ENCODE measurements at regions not wholly inside any gene's neighbourhood (a gene's known extent, or its start where the extent isn't known, plus 50 kb on each side); places are given as distances from the start of the nearest gene placed in this dataset.

GRCh38 chr3:31095255-31095654 lies 200.8 kb upstream of the GADL1 start (continued):
- no peak for TF ChIP-seq FOXM1 (CRISPR knock-in tag; IDR thresholded peaks at IDR 0.05)
- no peak for TF ChIP-seq TARDBP (CRISPR knock-in tag; IDR thresholded peaks at IDR 0.05)

DNA sequence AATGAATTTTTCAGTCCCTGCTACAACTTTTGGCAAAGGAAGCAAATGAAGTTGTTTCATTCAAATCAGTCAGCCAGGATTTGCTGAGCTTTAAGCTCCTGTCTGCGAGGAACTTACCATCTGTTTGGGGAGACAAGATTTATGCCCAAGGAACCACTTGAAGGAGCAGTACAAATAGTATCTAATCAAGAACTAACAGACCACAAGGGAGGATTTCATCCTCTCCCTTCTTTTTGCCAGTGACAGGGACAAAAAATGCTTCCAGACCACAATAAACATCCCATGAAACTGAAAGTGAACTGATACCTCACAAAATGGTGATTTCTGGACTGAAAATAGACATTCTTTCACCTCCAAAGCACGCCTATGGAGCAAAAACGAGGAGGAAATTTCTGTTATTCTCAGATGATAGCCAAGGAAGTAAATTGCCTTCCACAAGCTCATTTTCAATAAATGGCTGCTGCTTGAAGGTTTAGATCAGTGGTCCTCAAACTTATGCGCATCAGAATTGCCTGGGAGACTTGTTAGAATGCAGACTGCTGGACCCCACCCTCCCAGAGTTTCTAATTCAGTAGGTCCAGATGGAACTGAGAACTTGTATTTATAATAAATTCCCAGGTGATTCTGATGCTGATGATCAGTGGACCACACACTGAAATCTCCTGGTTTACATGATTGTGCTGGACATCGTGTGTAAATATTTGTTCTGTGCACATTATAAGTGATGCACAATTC lies 202.4 kb upstream of the GADL1 start:
- CTCF ChIA-PET (ENCODE audit: low intra/inter-chr PET ratio, low total read pairs) = no interaction called here
- Histone ChIP-seq H3K27me3 (ENCODE audit: control insufficient read depth in 1 of 2, insufficient read depth in 2 of 2, low read length in 2 of 2) (no peaks in the 10 kb centered on the region), H3K4me2 (ENCODE audit: low read depth, low read length) (no peak overlapping the region), H3K4me3 (replicated peaks in 1 of 3; ENCODE audit: insufficient read depth in 1 of 3, low read depth in 2 of 3, low read length in 3 of 3) (no peak overlapping the region), H2AFZ (ENCODE audit: low read length) (no peak overlapping the region), H3K9ac (ENCODE audit: insufficient read depth, low read depth, low read length) (no peak overlapping the region), H4K20me1 (ENCODE audit: insufficient read depth, low read length) (no peaks in the 10 kb centered on the region), H3K79me2 (ENCODE audit: insufficient read depth, low read length) (no peaks in the 10 kb centered on the region), H3K4me1 (ENCODE audit: insufficient read depth, low read length) (peaks cover 7% of the 10 kb centered on the region), H3K9me3 (ENCODE audit: low read length) (no peaks in the 10 kb centered on the region), H3K36me3 (replicated peaks in 1 of 2; ENCODE audit: control insufficient read depth in 1 of 2, insufficient read depth in 2 of 2, low read length in 2 of 2) (no peaks in the 10 kb centered on the region), H3K27ac (ENCODE audit: extremely low read length, insufficient read depth, low read length) (no peak overlapping the region)
- ATAC-seq (no peak), DNase-seq (ENCODE audit: low spot score) (no peak), FAIRE-seq (no peak)
- no TSS peak for BruUV-seq (replicated peaks)
- 29% methylated on average over 5 of the region's 5 CpGs for WGBS (ENCODE audit: low lambda C conversion rate)
- intact Hi-C loops (cut with micrococcal nuclease; ENCODE audit: unreplicated experiment) = no loop called here
- POLR2A ChIA-PET = no interaction called here
- in situ Hi-C loops (cut with HindIII; ENCODE audit: extremely low pct_ligation_motif_present, low pct_unique_long_range_greater_than_20kb) = no loop called here
- TF ChIP-seq ZNF296 (CRISPR knock-in tag; conservative IDR thresholded peaks at IDR 0.05) = no peak
- TF ChIP-seq, protein P1, sequence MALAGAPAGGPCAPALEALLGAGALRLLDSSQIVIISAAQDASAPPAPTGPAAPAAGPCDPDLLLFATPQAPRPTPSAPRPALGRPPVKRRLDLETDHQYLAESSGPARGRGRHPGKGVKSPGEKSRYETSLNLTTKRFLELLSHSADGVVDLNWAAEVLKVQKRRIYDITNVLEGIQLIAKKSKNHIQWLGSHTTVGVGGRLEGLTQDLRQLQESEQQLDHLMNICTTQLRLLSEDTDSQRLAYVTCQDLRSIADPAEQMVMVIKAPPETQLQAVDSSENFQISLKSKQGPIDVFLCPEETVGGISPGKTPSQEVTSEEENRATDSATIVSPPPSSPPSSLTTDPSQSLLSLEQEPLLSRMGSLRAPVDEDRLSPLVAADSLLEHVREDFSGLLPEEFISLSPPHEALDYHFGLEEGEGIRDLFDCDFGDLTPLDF (CRISPR knock-in tag; IDR thresholded peaks at IDR 0.05) = no peak
- TF ChIP-seq ZNF460 (CRISPR knock-in tag; IDR thresholded peaks at IDR 0.05; ENCODE audit: borderline replicate concordance) = no peak
- no peak for TF ChIP-seq MXD4 (CRISPR knock-in tag; IDR thresholded peaks at IDR 0.05)
- TF ChIP-seq, protein P2, sequence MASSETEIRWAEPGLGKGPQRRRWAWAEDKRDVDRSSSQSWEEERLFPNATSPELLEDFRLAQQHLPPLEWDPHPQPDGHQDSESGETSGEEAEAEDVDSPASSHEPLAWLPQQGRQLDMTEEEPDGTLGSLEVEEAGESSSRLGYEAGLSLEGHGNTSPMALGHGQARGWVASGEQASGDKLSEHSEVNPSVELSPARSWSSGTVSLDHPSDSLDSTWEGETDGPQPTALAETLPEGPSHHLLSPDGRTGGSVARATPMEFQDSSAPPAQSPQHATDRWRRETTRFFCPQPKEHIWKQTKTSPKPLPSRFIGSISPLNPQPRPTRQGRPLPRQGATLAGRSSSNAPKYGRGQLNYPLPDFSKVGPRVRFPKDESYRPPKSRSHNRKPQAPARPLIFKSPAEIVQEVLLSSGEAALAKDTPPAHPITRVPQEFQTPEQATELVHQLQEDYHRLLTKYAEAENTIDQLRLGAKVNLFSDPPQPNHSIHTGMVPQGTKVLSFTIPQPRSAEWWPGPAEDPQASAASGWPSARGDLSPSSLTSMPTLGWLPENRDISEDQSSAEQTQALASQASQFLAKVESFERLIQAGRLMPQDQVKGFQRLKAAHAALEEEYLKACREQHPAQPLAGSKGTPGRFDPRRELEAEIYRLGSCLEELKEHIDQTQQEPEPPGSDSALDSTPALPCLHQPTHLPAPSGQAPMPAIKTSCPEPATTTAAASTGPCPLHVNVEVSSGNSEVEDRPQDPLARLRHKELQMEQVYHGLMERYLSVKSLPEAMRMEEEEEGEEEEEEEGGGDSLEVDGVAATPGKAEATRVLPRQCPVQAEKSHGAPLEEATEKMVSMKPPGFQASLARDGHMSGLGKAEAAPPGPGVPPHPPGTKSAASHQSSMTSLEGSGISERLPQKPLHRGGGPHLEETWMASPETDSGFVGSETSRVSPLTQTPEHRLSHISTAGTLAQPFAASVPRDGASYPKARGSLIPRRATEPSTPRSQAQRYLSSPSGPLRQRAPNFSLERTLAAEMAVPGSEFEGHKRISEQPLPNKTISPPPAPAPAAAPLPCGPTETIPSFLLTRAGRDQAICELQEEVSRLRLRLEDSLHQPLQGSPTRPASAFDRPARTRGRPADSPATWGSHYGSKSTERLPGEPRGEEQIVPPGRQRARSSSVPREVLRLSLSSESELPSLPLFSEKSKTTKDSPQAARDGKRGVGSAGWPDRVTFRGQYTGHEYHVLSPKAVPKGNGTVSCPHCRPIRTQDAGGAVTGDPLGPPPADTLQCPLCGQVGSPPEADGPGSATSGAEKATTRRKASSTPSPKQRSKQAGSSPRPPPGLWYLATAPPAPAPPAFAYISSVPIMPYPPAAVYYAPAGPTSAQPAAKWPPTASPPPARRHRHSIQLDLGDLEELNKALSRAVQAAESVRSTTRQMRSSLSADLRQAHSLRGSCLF (CRISPR knock-in tag; IDR thresholded peaks at IDR 0.05; ENCODE audit: borderline replicate concordance) = no peak
- TF ChIP-seq ZNF652 (CRISPR knock-in tag; IDR thresholded peaks at IDR 0.05; ENCODE audit: borderline replicate concordance, low read depth) = no peak
- TF ChIP-seq XRCC5 (optimal IDR thresholded peaks at IDR 0.05; ENCODE audit: low read length) = no peak
- no peak for TF ChIP-seq DMTF1 (CRISPR knock-in tag; IDR thresholded peaks at IDR 0.05)
- no peak for TF ChIP-seq ZFP90 (CRISPR knock-in tag; IDR thresholded peaks at IDR 0.05; ENCODE audit: borderline replicate concordance)
- TF ChIP-seq ZNF75D (CRISPR knock-in tag; IDR thresholded peaks at IDR 0.05; ENCODE audit: borderline replicate concordance) = no peak
- TF ChIP-seq, protein P3, sequence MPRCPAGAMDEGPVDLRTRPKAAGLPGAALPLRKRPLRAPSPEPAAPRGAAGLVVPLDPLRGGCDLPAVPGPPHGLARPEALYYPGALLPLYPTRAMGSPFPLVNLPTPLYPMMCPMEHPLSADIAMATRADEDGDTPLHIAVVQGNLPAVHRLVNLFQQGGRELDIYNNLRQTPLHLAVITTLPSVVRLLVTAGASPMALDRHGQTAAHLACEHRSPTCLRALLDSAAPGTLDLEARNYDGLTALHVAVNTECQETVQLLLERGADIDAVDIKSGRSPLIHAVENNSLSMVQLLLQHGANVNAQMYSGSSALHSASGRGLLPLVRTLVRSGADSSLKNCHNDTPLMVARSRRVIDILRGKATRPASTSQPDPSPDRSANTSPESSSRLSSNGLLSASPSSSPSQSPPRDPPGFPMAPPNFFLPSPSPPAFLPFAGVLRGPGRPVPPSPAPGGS (CRISPR knock-in tag; IDR thresholded peaks at IDR 0.05) = no peak

All from HepG2 (cell line).